ENCODE measurements at regions not wholly inside any gene's neighbourhood (a gene's known extent, or its start where the extent isn't known, plus 50 kb on each side); places are given as distances from the start of the nearest gene placed in this dataset.
A peak's percentile ranks its signal among the peaks of the same experiment; 100 is the strongest.

DNA sequence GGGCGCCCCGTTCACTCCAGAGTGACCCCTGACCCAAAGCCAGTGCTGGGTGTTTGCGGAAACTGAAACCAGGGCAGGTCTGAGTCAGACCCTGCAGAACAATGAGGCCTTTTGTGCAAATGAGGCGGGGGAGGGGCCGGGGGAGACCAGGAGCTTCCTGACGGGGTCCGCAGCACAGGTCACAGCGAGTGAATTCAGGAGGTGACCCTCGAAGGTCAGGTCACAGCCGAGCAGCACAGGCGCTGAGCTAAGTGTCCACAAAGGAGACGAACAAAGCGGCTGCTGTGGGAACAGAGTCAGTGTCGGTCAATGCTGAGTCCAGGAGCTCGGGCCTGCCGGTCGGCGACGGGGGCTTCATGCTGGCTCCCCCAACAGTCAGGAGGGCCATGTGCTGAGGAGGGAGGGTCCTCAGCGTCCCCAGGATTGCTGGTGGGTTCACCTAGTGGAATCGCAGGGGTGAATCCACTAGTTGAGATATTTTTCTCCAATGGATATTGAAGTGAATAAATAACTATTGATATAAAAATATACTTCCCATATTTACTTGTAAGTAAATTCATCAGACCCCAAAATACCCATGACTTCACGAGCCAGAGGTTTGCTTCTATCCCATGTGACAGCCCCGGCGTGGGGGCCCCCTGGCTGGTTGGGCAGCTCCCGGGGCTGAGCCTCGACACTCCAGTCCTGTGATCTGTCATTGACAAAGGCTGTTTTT, 188.4 kb upstream of the SULF2 start (continued):
- TF ChIP-seq IRF9 (CRISPR knock-in tag; IDR thresholded peaks at IDR 0.05; ENCODE audit: borderline replicate concordance) (peak; percentile 85), NR2F1 (CRISPR knock-in tag; IDR thresholded peaks at IDR 0.05) (peak; percentile 99), IRX3 (CRISPR knock-in tag; IDR thresholded peaks at IDR 0.05; ENCODE audit: borderline replicate concordance, low read depth) (no peak), ZNF207 (IDR thresholded peaks at IDR 0.05; ENCODE audit: borderline replicate concordance) (no peak), KDM5A (IDR thresholded peaks at IDR 0.05; ENCODE audit: borderline replicate concordance, low read length) (no peak), ZMAT3 (CRISPR knock-in tag; conservative IDR thresholded peaks at IDR 0.05) (no peak; the same call in 1 of the 2 replicates), KLF6 (CRISPR knock-in tag; IDR thresholded peaks at IDR 0.05) (peak; percentile 75), ZNF703 (CRISPR knock-in tag; IDR thresholded peaks at IDR 0.05; ENCODE audit: borderline replicate concordance) (peak; percentile 44; the same call in 1 of the 2 replicates), RARG (CRISPR knock-in tag; IDR thresholded peaks at IDR 0.05; ENCODE audit: low read depth) (0 out of 2 replicates have a peak, but pooled peaks have one; percentile 13), RNF219 (CRISPR knock-in tag; IDR thresholded peaks at IDR 0.05) (no peak), PLRG1 (conservative IDR thresholded peaks at IDR 0.05) (no peak), ZNF333 (CRISPR knock-in tag; IDR thresholded peaks at IDR 0.05; ENCODE audit: borderline replicate concordance) (0 out of 2 replicates have a peak, but pooled peaks have one; percentile 33), NCOA1 (CRISPR knock-in tag; IDR thresholded peaks at IDR 0.05) (0 out of 2 replicates have a peak, but pooled peaks have one; percentile 48)
- TF ChIP-seq, protein P1, sequence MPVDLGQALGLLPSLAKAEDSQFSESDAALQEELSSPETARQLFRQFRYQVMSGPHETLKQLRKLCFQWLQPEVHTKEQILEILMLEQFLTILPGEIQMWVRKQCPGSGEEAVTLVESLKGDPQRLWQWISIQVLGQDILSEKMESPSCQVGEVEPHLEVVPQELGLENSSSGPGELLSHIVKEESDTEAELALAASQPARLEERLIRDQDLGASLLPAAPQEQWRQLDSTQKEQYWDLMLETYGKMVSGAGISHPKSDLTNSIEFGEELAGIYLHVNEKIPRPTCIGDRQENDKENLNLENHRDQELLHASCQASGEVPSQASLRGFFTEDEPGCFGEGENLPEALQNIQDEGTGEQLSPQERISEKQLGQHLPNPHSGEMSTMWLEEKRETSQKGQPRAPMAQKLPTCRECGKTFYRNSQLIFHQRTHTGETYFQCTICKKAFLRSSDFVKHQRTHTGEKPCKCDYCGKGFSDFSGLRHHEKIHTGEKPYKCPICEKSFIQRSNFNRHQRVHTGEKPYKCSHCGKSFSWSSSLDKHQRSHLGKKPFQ (CRISPR knock-in tag; IDR thresholded peaks at IDR 0.05; ENCODE audit: insufficient replicate concordance), result peak; percentile 7
- TF ChIP-seq, protein P2, sequence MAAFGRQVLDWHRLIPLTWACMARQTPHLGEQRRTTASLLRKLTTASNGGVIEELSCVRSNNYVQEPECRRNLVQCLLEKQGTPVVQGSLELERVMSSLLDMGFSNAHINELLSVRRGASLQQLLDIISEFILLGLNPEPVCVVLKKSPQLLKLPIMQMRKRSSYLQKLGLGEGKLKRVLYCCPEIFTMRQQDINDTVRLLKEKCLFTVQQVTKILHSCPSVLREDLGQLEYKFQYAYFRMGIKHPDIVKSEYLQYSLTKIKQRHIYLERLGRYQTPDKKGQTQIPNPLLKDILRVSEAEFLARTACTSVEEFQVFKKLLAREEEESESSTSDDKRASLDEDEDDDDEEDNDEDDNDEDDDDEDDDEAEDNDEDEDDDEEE (CRISPR knock-in tag; IDR thresholded peaks at IDR 0.05), result peak; percentile 46; the same call in 1 of the 2 replicates
- TF ChIP-seq, protein P3, sequence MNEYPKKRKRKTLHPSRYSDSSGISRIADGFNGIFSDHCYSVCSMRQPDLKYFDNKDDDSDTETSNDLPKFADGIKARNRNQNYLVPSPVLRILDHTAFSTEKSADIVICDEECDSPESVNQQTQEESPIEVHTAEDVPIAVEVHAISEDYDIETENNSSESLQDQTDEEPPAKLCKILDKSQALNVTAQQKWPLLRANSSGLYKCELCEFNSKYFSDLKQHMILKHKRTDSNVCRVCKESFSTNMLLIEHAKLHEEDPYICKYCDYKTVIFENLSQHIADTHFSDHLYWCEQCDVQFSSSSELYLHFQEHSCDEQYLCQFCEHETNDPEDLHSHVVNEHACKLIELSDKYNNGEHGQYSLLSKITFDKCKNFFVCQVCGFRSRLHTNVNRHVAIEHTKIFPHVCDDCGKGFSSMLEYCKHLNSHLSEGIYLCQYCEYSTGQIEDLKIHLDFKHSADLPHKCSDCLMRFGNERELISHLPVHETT (CRISPR knock-in tag; conservative IDR thresholded peaks at IDR 0.05), result peak; percentile 84
- TF ChIP-seq, protein P4, sequence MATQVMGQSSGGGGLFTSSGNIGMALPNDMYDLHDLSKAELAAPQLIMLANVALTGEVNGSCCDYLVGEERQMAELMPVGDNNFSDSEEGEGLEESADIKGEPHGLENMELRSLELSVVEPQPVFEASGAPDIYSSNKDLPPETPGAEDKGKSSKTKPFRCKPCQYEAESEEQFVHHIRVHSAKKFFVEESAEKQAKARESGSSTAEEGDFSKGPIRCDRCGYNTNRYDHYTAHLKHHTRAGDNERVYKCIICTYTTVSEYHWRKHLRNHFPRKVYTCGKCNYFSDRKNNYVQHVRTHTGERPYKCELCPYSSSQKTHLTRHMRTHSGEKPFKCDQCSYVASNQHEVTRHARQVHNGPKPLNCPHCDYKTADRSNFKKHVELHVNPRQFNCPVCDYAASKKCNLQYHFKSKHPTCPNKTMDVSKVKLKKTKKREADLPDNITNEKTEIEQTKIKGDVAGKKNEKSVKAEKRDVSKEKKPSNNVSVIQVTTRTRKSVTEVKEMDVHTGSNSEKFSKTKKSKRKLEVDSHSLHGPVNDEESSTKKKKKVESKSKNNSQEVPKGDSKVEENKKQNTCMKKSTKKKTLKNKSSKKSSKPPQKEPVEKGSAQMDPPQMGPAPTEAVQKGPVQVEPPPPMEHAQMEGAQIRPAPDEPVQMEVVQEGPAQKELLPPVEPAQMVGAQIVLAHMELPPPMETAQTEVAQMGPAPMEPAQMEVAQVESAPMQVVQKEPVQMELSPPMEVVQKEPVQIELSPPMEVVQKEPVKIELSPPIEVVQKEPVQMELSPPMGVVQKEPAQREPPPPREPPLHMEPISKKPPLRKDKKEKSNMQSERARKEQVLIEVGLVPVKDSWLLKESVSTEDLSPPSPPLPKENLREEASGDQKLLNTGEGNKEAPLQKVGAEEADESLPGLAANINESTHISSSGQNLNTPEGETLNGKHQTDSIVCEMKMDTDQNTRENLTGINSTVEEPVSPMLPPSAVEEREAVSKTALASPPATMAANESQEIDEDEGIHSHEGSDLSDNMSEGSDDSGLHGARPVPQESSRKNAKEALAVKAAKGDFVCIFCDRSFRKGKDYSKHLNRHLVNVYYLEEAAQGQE (IDR thresholded peaks at IDR 0.05; ENCODE audit: borderline replicate concordance in 1 of 2, low read depth in 1 of 2, low read length in 2 of 2), result no peak; a peak in 1 of 4 replicates
